GM06990 (cell line): ENCODE measurements at regions not wholly inside any gene's neighbourhood (a gene's known extent, or its start where the extent isn't known, plus 50 kb on each side); places are given as distances from the start of the nearest gene placed in this dataset.

ENCODE experiments used
- DNase-seq: peaks from one replicate; pipeline ENCODE4 v3.0.0-alpha.2; 2011; ENCODE audit not compliant: insufficient read length; ENCODE audit errors: extremely low read depth
- H3K27me3 ChIP-seq: replicated peaks from 2 replicates; pipeline ENCODE4 v1.6.0; 2011; ENCODE audit warnings: low read length; ENCODE audit not compliant: control insufficient read depth, insufficient read depth
- H3K36me3 ChIP-seq: 2 replicates; pipeline ENCODE4 v1.5.1; 2011; ENCODE audit warnings: low read length; ENCODE audit not compliant: control insufficient read depth, insufficient read depth
- H3K4me3 ChIP-seq: replicated peaks from 2 replicates; pipeline ENCODE4 v1.5.1; 2011; ENCODE audit warnings: low read depth, mild to moderate bottlenecking, control low read depth, low read length
- CTCF ChIP-seq: IDR thresholded peaks from 2 replicates; pipeline ENCODE4 v1.5.1; 2011; ENCODE audit warnings: low read length, control low read depth, mild to moderate bottlenecking, inconsistent platforms; ENCODE audit not compliant: insufficient read depth, poor library complexity, severe bottlenecking

GRCh38 chr6:147117580-147117979, 86.6 kb upstream of the STXBP5 start:
- Histone ChIP-seq H3K27me3 (no peaks in the 10 kb centered on the region), H3K4me3 (no peak overlapping the region), H3K36me3 (no peaks in the 10 kb centered on the region)
- TF ChIP-seq CTCF = no peak
- DNase-seq = no peak

GRCh38 chr6:147119310-147119709, 84.9 kb upstream of the STXBP5 start:
- Histone ChIP-seq H3K27me3 (no peaks in the 10 kb centered on the region), H3K4me3 (no peak overlapping the region)

GRCh38 chr6:147122823-147123222, 81.4 kb upstream of the STXBP5 start:
- DNase-seq = no peak
- TF ChIP-seq CTCF = no peak
- Histone ChIP-seq H3K27me3 (no peaks in the 10 kb centered on the region; the same call in 1 of the 2 replicates), H3K4me3 (no peak overlapping the region), H3K36me3 (no peaks in the 10 kb centered on the region)

More at GRCh38 chr6:147119310-147119709, 84.9 kb upstream of the STXBP5 start:
- no peak for TF ChIP-seq CTCF
- no peak for DNase-seq
- no peaks in the 10 kb centered on the region for H3K36me3 ChIP-seq

- Histone ChIP-seq H3K27me3 (no peaks in the 10 kb centered on the region; the same call in 1 of the 2 replicates), H3K36me3 (no peaks in the 10 kb centered on the region), H3K4me3 (no peak overlapping the region)
- no peak for TF ChIP-seq CTCF
- no peak for DNase-seq
These were observed 77.6 kb upstream of the STXBP5 start for GRCh38 chr6:147126618-147127022.

- Histone ChIP-seq H3K4me3 (no peak overlapping the region), H3K36me3 (no peaks in the 10 kb centered on the region), H3K27me3 (no peaks in the 10 kb centered on the region; the same call in 1 of the 2 replicates)
- no peak for TF ChIP-seq CTCF
- DNase-seq = no peak
These were observed 76.6 kb upstream of the STXBP5 start for GRCh38 chr6:147127587-147127986.

- Histone ChIP-seq H3K27me3 (no peaks in the 10 kb centered on the region; the same call in 1 of the 2 replicates), H3K36me3 (no peaks in the 10 kb centered on the region), H3K4me3 (no peak overlapping the region)
- DNase-seq = no peak
- TF ChIP-seq CTCF = no peak
These were observed 76.2 kb upstream of the STXBP5 start for GRCh38 chr6:147128056-147128455.
